SK-N-MC (cell line): ENCODE measurements at regions not wholly inside any gene's neighbourhood (a gene's known extent, or its start where the extent isn't known, plus 50 kb on each side); places are given as distances from the start of the nearest gene placed in this dataset.
A peak's percentile ranks its signal among the peaks of the same experiment; 100 is the strongest.

Experiments
- DNase-seq: peaks from one replicate; pipeline ENCODE4 v3.0.0-alpha.2; 2011; ENCODE audit warnings: low read depth, low spot score
- H3K27ac ChIP-seq: fragments of 200-600 bp; sonication (generic); 2 replicates; pipeline ENCODE4 v1.5.1; 2016; ENCODE audit warnings: mixed run types
- H3K36me3 ChIP-seq: fragments of 200-600 bp; sonication (generic); 2 replicates; pipeline ENCODE4 v1.6.1; 2017; ENCODE audit warnings: antibody characterized with exemption, low read length, mixed read lengths; ENCODE audit not compliant: insufficient read depth
- H3K4me3 ChIP-seq: fragments of 200-600 bp; sonication (generic); 2 replicates; pipeline ENCODE4 v1.5.1; 2016
- H3K9ac ChIP-seq: fragments of 200-600 bp; sonication (generic); 2 replicates; pipeline ENCODE4 v1.8.0; 2017; ENCODE audit warnings: mixed run types, mixed read lengths; ENCODE audit not compliant: insufficient read length
- H3K9me3 ChIP-seq: fragments of 200-600 bp; sonication (generic); 2 replicates; pipeline ENCODE4 v1.6.1; 2017; ENCODE audit warnings: low read depth, mild to moderate bottlenecking, antibody characterized with exemption, low read length, moderate library complexity, mixed read lengths
- EZH2 ChIP-seq: fragments of 200-600 bp; sonication (generic); IDR thresholded peaks from one replicate; pipeline ENCODE4 v1.6.1; 2017; ENCODE audit warnings: antibody characterized with exemption
- FOXP2 ChIP-seq: optimal IDR thresholded peaks from 2 replicates; pipeline ENCODE3; 2011; ENCODE audit warnings: mild to moderate bottlenecking, moderate library complexity; ENCODE audit not compliant: insufficient read depth; ENCODE audit errors: extremely low read length, control extremely low read depth
- POLR2AphosphoS5 ChIP-seq: IDR thresholded peaks from 2 replicates; pipeline ENCODE4 v1.6.1; 2012; ENCODE audit warnings: mild to moderate bottlenecking, low read depth, low read length, borderline replicate concordance

DNA sequence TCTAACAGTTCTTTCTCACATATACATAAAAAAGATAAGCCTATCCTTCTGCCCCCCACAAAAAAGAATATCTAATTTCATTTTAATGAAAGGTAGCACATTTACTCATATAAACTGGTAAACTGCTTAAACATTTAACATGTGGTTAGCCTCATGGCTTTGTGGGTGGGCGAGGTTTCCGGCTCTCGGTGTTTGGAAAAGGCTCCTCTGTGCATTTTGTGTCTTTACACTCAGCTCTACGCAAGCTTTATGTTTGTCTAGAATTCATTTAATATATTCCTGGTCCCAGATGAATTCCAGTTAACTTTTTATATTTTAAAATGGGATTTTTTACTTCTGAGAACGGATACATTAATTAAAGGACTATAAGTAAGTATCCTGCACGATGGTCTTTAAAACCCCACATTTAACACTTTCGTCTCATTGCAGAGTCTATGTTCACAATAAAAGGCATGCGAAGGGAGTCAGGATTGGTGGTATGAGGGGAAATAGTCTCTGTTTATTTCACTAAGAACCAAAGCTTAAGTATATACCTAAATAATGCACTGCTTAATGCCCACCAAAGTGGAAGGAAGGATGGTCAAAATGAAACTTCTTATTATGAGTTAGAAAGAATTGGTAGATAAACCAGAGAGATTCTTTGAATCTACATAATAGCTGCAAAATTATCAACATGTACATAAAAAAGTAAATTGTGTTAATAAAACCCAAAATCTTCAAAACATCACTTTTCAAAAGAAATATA is 197.2 kb downstream of the CRPPA start:
- Histone ChIP-seq H3K27ac (peak overlapping the region; percentile 54; the same call in 1 of the 2 replicates), H3K9ac (peak overlapping the region; percentile 11), H3K9me3 (no peaks in the 10 kb centered on the region; the same call in 1 of the 2 replicates), H3K4me3 (peak overlapping the region; percentile 53), H3K36me3 (no peaks in the 10 kb centered on the region)
- peak; percentile 72 for DNase-seq
- TF ChIP-seq FOXP2 (no peak), POLR2AphosphoS5 (peak; percentile 31; the same call in 1 of the 2 replicates), EZH2 (no peak)

DNA sequence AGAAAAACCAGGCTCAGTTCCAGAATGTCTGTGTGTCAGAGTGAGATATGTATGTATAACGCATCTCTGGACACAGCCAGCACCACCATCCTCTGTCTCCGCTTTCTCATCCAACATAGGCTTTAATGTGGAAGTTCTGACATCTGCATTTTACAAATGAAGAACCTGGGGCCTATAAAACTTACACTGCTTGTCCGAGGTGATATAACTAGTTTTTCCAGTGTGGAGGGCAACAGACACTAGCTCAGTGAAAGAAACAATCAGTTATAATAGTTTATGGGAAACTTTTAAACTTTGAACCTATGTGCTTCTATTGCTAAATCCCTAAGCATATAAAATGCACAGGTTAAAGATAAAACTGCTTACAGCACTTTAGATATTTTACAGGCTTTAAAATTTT is 208.7 kb downstream of the CRPPA start:
- no peak overlapping the region for H3K27ac ChIP-seq
- H3K4me3 ChIP-seq, result no peak overlapping the region
- no peak for TF ChIP-seq FOXP2
- no peak for TF ChIP-seq EZH2
- TF ChIP-seq POLR2AphosphoS5, result no peak
- no peak for DNase-seq
- no peaks in the 10 kb centered on the region for H3K9me3 ChIP-seq
- no peak overlapping the region for H3K9ac ChIP-seq
- no peaks in the 10 kb centered on the region for H3K36me3 ChIP-seq

DNA sequence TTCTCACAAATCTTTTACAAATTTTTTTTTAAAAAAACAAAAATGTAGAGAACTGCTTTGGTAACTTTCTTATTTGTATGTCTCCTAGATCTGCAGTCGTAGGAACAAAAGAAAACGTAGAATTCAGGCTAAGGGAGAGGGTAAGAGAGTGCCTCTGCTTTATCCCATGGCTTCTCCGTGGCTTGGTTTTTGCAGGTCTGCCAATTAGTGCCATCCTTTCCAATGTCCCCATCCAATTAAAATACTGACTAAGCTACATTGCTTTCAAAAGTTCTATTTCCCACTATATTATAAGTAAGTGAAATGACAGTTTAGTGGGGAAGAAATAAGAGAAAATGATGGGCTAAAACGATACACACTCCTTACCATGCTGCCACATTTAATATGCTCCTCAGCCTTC is 209.3 kb downstream of the CRPPA start:
- Histone ChIP-seq H3K36me3 (no peaks in the 10 kb centered on the region), H3K4me3 (no peak overlapping the region), H3K9ac (no peak overlapping the region), H3K27ac (no peak overlapping the region), H3K9me3 (no peaks in the 10 kb centered on the region)
- no peak for DNase-seq
- TF ChIP-seq FOXP2, result no peak
- no peak for TF ChIP-seq POLR2AphosphoS5
- no peak for TF ChIP-seq EZH2

DNA sequence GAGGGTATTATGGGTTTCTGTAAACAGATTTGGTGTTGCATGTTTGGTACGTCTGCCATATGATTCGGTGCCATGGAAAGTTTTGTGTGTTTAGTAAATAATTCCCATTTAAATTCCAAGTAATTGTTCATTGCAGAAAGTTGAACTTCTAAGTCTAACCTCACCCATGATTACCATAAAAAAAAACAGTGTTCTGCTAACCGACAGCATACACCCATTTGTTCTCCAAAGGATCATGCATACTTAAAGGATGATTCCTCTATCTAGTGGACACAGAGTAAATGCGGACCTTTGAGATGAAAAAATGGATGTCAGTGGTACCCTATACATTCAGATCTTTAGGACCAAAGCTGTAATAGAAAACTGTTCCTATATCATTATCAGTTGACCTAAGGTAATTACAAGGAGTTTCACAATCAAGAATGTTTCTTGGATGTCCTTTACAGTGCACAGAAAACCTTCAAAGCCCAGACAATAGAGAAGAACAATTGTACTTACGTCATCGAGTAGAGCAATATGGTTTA is 209.9 kb downstream of the CRPPA start:
- H3K9ac ChIP-seq, result no peak overlapping the region
- no peak overlapping the region for H3K27ac ChIP-seq
- DNase-seq, result no peak
- H3K36me3 ChIP-seq, result no peaks in the 10 kb centered on the region
- TF ChIP-seq EZH2, result no peak
- no peak for TF ChIP-seq FOXP2
- no peak for TF ChIP-seq POLR2AphosphoS5
- no peak overlapping the region for H3K4me3 ChIP-seq
- H3K9me3 ChIP-seq, result no peaks in the 10 kb centered on the region

- no peak for DNase-seq
- no peaks in the 10 kb centered on the region for H3K9me3 ChIP-seq
- H3K36me3 ChIP-seq, result no peaks in the 10 kb centered on the region
- H3K4me3 ChIP-seq, result no peak overlapping the region
- no peak overlapping the region for H3K27ac ChIP-seq
- TF ChIP-seq POLR2AphosphoS5 (no peak), FOXP2 (no peak), EZH2 (no peak)
- no peak overlapping the region for H3K9ac ChIP-seq
Observed at GRCh38 chr7:16210171-16210570, 211.2 kb downstream of the CRPPA start.

GRCh38 chr7:16207321-16207720 is 214.0 kb downstream of the CRPPA start:
- H3K27ac ChIP-seq, result no peak overlapping the region
- no peak for TF ChIP-seq EZH2
- no peak for TF ChIP-seq POLR2AphosphoS5
- TF ChIP-seq FOXP2, result no peak
- no peak overlapping the region for H3K4me3 ChIP-seq
- no peak overlapping the region for H3K9ac ChIP-seq
- no peak for DNase-seq
- H3K36me3 ChIP-seq, result no peaks in the 10 kb centered on the region
- no peaks in the 10 kb centered on the region for H3K9me3 ChIP-seq

DNA sequence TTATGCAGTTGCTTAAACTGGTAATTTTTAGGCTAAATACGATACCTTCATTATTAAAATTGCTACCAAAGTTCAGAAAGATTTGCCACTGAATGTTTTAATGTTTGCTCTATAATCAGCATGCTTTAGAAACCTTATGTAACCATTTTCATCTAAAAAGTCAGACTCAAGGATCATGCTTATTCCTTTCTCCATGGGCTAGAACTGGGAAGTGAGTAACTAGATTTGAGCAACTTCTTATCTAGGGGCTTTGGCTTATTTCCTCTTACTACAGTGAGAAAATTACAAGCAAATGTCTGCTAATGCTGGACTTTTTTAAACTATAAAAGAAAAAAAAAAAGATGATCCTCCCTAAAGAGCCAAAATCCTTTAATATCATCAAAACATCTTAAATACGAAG is 215.9 kb downstream of the CRPPA start:
- H3K27ac ChIP-seq, result no peak overlapping the region
- no peaks in the 10 kb centered on the region for H3K36me3 ChIP-seq
- no peak overlapping the region for H3K4me3 ChIP-seq
- DNase-seq, result no peak
- TF ChIP-seq FOXP2, result no peak
- no peak for TF ChIP-seq POLR2AphosphoS5
- no peak for TF ChIP-seq EZH2
- no peaks in the 10 kb centered on the region for H3K9me3 ChIP-seq
- H3K9ac ChIP-seq, result no peak overlapping the region

DNA sequence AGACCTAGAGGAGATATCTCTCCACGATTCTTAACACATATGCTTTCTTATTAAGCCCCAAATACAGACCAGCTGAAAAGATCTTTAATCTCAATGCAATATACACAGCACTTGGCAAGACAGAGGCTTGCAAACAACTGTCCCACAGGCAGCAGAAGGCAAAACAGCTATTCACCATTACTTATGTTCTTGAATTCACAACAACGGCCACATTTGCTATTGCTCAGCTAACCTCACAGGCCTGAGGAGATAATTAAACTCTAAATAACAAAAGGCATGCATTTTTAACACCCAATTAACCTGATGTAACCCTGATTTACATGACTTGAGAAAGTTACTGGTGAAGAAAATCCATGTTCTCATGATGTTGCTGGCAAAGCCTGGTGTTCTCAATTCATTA is 216.4 kb downstream of the CRPPA start:
- Histone ChIP-seq H3K9ac (peak overlapping the region; percentile 20), H3K4me3 (no peak overlapping the region), H3K36me3 (no peaks in the 10 kb centered on the region), H3K27ac (no peak overlapping the region), H3K9me3 (no peaks in the 10 kb centered on the region)
- no peak for TF ChIP-seq FOXP2
- TF ChIP-seq EZH2, result no peak
- no peak for TF ChIP-seq POLR2AphosphoS5
- no peak for DNase-seq

GRCh38 chr7:16203065-16203464 is 218.3 kb downstream of the CRPPA start:
- Histone ChIP-seq H3K4me3 (no peak overlapping the region), H3K27ac (no peak overlapping the region), H3K36me3 (no peaks in the 10 kb centered on the region), H3K9me3 (no peaks in the 10 kb centered on the region), H3K9ac (no peak overlapping the region)
- TF ChIP-seq EZH2 (no peak), POLR2AphosphoS5 (no peak), FOXP2 (no peak)
- no peak for DNase-seq
